Stimulated activated CD4-positive, alpha-beta T cell treated with anti-CD3 and anti-CD28 coated beads, Interleukin-15, amount 100 ng/mL, for 1 hour (primary cell): ENCODE measurements at regions not wholly inside any gene's neighbourhood (a gene's known extent, or its start where the extent isn't known, plus 50 kb on each side); places are given as distances from the start of the nearest gene placed in this dataset.

Experiments used
- DNase-seq, 2 donors: peaks; one replicate each; pipeline ENCODE4 v3.0.0-alpha.2; 2020; ENCODE audit warnings: low read depth in 1 of 2, low spot score in 1 of 2

DNA sequence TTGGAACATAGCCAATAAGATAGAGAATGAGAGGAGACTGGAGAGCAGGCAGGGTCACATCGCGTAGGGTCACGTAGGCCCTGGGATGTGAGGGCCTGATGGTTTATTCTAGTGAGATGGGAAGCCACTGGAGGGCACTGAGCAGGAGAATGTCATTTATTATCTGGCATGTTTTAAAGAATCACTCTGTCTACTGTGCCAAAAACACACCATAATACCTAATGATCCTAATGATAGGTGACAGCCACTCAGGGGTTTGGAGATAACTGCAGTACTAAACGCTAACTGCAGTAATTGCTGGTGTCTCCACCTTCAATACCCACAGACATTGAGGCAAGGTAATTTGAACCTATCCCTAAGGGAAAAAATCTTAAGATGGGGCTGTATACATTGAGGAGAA, 185.4 kb downstream of the TTLL7 start:
- no peak for DNase-seq

DNA sequence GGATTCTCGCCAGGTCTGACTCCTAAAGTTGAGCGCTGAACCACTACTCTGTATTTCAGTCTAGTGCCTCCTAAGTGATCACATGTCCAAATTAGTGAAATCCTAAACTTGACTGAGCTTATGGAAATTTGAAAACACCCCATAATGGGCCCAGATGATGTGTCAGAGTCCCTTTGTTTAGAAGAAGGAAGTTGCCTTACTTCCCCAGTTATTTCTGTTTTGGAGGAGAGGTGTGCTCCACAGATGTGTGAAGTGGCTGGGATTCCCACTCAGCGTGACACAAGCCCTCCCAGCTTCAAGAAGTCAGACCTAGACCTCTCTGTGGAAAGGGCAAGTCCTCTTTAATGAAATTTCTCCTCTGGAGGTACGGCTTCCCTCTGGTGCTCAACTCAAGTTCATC, 188.8 kb downstream of the TTLL7 start:
- DNase-seq = no peak

- no peak for DNase-seq
These were observed 190.4 kb downstream of the TTLL7 start for GRCh38 chr1:83808536-83808935.

DNA sequence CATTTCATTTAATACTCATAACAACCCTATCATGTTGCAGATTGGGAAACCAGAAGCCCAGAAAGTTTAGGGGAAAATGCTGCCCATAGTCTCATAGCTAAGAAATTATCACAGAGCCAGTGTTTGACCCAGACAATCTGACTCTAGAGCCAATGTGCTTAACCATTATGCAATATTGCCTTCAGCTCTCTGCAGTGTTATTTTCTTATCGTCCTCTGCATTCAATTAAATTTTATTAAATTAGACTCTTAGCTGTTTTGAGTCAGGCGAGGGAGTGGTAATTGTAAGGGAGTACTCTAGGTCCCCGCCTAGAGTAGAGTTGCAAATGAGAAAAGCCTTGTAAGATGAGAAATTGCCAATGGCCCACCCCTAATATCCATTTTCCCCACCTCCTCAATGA, 191.1 kb downstream of the TTLL7 start:
- DNase-seq = no peak

GRCh38 chr1:83807231-83807630, 191.7 kb downstream of the TTLL7 start:
- DNase-seq = no peak

DNA sequence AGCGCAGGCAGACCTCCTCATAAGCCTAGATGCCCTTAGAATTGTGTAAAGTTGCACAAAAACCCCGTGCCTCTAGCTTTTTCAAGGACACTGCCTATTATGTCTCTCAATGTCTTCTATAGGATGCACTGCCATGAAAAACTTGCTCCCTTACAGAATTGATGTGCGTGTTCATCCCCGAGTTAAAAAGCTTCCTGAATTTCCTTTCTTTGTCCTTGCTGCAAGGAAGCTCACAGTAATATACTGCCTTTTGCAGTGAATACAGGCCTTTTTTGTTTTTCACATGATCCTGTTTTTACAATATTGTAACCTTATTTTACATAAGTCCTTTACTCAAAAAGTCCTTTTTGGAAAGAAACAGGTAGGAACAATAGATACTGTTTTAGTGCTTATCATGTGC, 193.0 kb downstream of the TTLL7 start:
- no peak for DNase-seq

DNA sequence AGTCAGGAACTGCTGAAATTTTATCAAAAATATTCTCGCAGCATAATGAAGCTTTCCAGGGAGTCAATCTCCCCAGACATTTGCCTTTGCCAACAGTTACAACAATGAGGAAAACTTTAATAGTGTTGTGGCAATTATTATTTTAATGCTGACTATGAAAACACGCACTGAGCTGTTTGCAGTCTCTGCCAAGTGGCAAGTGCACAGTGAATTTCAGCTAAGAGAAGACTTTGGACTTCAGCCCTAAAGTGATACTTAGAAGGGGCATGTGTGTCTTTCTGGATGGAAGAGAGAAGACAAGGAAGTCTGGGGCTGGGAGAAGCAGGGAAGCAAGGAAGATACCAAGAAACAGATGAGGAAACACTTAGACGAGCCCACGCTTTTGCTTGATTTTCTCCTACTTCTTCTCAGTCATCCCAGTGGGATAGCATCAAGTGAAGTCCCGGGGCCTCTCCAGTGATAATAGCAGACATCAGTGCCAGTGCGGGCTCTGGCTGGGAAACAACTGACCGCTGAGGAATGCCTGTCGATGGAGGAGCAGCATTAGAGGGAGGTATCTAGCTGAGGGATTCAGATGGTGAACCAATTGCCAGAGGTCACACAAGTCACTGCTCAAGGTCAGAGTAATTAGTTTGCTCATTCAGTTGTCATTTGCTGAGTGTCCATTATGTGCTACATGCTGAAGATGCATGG, 196.3 kb downstream of the TTLL7 start:
- no peak for DNase-seq

DNA sequence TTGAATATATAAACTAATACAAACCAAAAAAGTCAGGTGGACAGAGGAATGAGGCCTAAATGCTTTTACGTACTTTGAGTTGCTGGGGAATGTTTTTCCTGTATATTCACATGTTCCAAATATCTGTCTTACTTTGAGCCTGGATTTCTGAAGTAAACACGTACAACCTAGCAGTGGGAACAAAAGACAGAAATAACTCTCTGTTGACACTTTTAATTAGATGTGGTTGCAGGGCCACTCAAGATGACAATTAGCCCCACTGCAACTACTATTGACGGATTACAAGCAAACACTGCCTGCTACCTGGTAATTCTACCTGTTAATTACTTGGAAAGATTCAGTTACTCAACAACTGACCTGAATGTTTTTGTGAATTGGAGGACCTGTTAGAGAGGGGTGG, 196.9 kb downstream of the TTLL7 start:
- no peak for DNase-seq

DNA sequence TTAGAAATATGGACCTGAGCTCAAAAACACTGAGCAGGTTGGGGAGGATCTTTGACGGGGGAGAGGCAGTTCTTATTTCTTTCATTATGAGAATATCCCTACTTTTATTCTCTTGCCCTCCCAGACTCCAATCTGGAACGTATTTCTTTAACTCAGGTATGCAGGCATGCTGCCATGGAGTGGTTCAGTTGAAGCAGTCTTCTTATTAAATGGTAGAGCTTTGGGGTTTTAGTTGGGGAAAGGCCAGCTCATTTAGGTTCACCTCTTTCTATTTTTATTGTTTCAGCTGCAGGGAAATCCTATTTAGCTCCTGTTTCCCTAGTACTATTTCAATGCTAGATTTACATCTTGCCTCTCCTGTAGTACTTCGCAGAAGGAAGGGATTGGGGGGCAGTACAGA, 198.9 kb downstream of the TTLL7 start:
- DNase-seq = no peak

GRCh38 chr1:83799594-83799993, 199.3 kb downstream of the TTLL7 start:
- DNase-seq = no peak

DNA sequence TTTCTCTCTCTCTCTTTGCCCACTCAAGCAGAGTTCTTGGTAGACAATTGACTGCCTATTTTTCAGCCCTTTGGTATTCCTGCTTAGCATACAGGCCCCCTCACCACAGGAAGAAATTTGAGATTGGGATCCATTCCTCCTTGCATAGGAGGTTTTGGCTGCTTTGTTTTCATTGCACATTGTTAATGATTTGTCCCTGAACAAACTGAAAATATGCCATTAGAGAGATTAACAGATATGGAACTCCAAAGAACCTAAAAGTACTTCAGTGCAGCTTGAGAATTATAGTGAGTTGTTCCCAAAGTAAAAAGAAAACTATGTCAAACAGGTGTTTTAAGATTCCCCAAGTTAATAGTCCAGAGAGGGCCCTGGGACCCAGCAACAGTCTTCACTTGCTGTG, 200.0 kb downstream of the TTLL7 start:
- DNase-seq = no peak

DNA sequence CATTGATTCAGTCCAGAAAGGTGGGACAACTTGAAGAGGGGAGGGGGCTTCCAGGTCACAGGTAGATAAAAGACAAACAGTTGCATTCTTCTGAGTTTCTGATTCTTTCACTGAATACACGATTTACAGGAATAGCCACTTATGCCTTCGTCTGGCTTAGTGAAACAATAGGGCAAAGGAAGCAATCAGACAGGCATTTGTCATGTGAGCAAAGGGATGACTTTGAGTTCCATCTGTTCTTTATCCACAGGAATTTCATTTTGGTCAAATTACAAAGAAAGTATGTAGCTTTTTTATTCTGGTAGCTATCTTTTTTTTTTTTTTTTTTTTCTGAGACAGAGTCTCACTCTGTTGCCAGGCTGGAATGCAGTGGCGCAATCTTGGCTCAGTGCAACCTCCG, 202.5 kb downstream of the TTLL7 start:
- DNase-seq = no peak

DNA sequence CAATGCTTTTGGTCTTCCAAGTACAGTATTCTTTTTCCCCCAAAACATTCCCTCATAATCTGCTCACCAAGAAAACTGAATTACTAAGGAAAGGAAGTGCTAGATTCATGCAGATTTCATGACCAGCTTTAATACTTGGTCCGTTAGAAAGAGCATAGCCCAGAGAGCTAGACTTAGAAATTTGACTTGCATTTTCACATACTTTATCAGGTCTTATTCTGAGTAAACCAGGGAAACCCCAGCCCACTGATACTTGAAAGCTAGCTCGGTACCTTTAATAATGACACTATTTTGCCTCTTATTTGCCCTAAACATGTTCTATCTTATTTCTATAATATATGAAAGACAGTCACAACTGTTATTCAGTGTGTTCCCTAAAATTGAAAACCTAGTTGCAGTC, 204.5 kb downstream of the TTLL7 start:
- no peak for DNase-seq

GRCh38 chr1:83791821-83792437, 207.0 kb downstream of the TTLL7 start:
- DNase-seq = no peak

- DNase-seq = no peak
These were observed 208.5 kb downstream of the TTLL7 start for GRCh38 chr1:83790446-83790845.

DNA sequence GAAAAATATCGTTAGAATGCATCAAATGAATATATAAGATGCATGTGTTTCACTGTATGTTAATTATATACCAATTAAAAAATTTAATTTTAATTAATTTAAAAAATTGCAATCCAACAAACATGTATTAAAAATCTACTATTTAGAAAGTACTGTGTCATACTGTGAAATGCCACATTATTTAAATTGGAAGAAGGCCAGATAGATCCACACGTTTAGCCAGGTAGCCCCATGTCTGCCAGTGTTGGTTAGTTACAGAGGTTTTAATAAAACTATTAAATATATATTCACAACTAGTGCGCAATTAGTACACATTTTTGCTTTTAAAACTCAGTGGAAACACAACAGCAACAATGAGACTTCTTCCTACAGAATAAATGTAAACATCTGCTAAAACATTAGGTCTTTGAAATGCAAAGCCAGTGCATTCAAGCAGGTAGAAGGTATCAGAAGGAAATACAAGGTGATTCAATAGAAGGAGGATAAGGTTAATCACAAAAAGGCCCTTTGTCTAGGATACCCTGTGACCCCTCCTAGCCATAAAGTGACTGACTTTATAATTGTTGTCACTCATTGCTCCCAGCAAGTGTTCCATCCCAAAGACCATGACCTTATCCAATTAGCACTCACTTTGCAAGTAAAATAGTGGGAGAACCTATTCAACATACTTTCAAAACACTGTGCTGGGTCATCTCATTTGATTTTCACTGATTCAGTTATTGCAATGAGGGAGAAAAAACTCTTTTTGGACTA, 211.5 kb downstream of the TTLL7 start:
- DNase-seq = no peak

DNA sequence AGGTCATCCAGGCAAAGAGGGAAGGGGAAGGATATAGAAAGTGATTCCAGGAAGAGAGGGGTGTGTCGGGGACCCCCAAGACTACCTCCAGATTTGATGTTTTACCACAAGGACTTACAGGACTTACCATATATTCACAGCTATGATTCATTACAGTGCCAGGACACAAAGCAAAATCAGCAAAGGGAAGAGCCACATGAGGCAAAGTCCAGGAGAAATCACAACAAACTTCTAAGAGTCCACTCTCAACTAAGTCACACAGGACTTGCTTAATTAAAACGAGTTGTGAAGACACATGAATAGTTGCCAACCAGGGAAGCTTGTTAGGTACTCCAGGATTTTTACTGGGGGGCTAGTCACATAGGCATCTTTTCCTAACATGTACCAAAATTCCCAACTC, 217.3 kb downstream of the TTLL7 start:
- DNase-seq = no peak

DNA sequence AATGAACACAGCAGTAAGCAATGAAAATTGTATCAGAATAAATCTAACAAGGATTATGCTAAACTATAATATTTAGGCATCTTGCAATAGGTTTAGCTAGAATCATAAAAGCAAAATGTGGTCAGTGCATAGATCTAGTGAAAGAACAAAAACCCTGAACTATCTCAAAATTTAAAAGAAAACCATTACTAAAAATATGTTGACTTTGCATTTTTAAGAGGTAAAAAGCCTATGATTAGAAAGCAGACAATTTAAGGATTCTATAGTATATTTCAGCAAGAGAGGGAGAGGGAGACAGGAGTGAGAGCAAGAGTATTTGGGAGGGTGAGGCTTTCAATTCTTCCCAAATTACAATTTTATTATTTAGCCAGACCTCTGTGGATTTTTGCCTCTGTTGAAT, 219.4 kb downstream of the TTLL7 start:
- DNase-seq = no peak

- no peak for DNase-seq
These were observed 221.2 kb downstream of the TTLL7 start for GRCh38 chr1:83777758-83778101.

DNA sequence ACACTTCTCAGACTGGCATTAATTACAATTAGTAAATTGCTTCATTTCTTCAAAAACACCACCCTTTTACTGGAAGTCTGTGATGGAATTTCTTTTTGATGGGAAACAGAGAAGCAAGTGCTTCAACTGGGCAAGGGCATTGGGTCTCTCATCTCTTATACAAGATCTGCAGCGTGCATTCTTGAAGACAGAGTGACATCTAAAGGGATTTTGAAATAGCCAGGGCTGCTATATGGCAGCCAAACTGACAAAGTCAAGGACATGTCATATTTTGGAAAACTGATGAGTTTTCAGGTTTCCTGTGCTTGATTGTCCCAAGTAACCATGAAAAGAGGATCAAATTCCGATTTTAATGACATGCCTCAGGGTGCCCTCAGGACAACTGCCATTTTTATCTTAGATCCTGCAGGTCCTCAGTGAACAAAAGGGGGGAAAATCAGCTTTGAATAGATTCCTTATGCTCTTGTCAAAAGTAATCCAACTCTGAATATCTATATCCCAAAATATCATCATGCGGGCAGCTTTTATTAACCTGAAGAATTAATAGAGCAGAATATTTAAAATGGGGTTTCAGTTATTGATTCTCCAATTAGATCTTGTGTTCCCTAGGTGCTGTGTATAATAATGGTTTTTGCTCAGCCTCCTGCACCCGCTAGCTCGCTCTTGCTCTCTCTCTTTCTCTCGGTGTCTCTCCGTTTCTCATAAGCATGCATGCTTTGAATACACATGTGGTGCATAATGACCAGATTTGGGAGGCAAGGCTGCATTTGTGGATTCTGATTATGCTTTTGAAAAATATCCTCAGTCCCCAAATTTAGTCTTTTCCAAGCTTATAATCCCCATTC, 221.8 kb downstream of the TTLL7 start:
- no peak for DNase-seq

- no peak for DNase-seq
These were observed 222.8 kb downstream of the TTLL7 start for GRCh38 chr1:83775977-83776603.
